ENCODE measurements at regions not wholly inside any gene's neighbourhood (a gene's known extent, or its start where the extent isn't known, plus 50 kb on each side); places are given as distances from the start of the nearest gene placed in this dataset.
A peak's percentile ranks its signal among the peaks of the same experiment; 100 is the strongest.

DNA sequence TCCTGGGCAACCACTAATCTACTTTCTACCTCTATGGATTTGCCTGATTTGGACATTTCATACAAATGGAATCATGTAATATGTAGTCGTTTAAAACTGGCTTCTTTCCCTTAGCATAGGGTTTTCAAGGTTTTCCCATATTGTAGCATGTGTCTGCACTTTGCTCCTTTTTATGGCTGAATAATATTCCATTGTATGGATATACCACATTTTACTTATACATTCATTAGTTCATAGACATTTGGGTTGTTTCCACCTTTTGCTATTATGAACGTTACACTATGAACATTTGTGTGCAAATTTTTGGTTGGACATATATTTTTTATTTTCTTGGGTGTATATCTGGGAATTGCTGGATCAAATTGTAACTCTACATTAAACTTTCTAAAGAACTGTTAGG is 600.4 kb upstream of the NOX3 start:
- DNase-seq (ENCODE audit: low spot score) = no peak

DNA sequence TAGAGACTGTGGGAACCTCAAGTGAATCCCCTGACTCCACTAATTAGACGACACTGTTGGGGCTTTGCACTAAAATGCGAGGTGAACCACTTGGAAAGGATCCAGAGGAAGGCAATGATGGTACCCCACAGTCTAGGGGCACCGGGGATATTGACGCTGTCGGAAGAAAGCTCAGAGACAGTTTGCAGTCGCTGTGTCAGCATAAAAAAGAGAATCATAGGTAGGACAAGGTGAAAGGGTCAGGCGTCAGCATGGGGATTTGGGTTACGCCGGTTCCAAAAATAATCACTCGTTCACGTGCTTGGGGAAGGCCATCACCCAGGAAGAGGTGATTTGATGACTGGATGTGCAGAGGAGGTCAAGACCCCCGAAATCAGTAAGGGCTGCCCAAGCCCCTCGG is 598.0 kb upstream of the NOX3 start:
- DNase-seq (ENCODE audit: low spot score) = no peak

DNA sequence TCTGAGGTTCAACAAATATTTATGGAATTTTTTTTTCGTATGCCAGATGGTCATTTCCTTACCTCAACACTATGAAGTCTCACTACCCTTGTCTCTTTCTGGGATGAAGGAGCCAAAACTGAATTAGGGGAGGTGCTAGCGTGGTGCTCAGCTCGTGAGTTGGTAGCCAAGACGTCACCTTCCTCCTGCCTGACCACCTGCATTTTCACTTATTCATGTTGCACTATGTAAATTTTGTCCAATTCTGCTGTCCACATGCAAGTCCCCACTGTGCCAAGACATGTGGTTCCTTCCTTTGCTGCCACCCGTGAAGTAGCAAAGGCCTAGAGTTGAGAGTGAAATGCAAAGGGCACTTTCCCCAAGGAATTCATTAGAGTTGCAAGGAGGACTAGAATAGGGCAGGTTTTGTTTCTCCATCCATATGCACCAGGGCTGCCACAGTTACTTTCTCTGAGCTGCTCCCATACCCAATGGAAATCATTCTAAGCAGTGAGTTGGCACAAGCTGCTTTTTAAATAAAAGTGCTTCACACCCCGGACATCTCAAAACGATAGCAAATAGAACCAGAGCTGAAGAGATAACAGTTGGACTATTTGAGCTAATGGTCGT is 591.3 kb upstream of the NOX3 start:
- DNase-seq (ENCODE audit: low spot score) = no peak

- DNase-seq (ENCODE audit: low spot score) = no peak
Observed at GRCh38 chr6:156046268-156046665, 590.6 kb upstream of the NOX3 start.

- DNase-seq (ENCODE audit: low spot score) = no peak
Observed at GRCh38 chr6:156045401-156046267, 590.0 kb upstream of the NOX3 start.

DNA sequence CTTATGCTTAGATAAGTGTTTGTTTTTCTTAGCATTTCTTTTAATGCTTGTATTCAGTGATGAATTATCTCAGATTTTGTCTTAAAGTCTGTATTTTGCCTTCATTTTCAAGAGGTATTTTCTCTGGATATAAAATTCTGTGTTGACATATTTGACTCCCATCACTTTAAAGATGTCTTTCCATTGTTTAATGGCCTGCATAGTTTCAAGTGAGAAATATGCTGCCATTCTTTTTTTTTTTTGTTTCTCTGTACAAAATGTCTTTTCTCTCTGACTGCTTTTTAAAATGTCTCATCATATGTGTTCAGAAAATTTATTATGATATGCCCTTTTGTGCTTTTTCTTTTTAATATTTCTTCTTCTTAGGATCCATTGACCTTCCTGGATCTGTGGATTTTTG is 578.0 kb upstream of the NOX3 start:
- DNase-seq (ENCODE audit: low spot score) = no peak

- no peak for DNase-seq (ENCODE audit: low spot score)
Observed at GRCh38 chr6:156031516-156031915, 575.9 kb upstream of the NOX3 start.

GRCh38 chr6:156030053-156030452 is 574.4 kb upstream of the NOX3 start:
- no peak for DNase-seq (ENCODE audit: low spot score)

GRCh38 chr6:156029286-156029985 is 573.8 kb upstream of the NOX3 start:
- no peak for DNase-seq (ENCODE audit: low spot score)

- DNase-seq (ENCODE audit: low spot score) = peak; percentile 11
Observed at GRCh38 chr6:156028335-156029131, 572.9 kb upstream of the NOX3 start.

DNA sequence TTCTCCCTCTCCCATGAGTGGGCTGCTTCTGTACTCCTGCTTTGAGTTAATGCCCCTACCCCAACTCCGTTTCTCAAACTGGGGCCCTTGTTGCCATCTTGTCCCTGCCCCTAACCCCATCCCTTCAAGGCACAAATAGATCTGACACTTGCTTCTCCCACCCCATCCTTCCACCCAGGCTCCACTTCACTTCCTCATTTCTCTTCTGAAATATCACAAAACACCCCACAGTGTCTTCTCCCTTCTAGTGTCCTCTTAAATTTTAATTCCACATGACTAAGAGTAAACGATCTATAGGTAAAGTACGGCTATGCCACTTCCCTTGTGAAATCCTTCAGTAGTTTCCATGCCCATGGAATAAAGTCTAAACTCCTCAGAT is 571.6 kb upstream of the NOX3 start:
- DNase-seq (ENCODE audit: low spot score) = no peak

- no peak for DNase-seq (ENCODE audit: low spot score)
Observed at GRCh38 chr6:156026486-156027247, 571.0 kb upstream of the NOX3 start.

DNA sequence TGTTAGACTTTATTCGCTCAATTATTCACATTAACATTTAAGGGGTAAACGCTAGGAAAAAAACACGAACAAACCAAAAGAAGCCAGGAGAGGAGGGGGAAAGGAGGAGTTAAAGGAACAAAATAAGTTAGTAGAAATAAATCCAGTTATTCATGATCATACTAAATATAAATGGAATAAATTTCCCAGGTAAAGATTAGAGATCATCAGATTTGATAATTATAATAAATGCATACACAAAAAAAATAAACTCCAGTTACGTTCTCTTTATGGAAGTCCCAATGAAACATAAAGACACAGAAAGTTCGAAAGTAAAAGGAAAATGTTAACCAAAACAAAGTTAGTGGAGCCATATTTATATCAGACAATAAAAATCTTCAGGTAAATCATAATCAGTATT is 568.7 kb upstream of the NOX3 start:
- DNase-seq (ENCODE audit: low spot score) = no peak

- no peak for DNase-seq (ENCODE audit: low spot score)
Observed at GRCh38 chr6:156021746-156022396, 566.2 kb upstream of the NOX3 start.

- no peak for DNase-seq (ENCODE audit: low spot score)
Observed at GRCh38 chr6:156017838-156018237, 562.2 kb upstream of the NOX3 start.

GRCh38 chr6:156016186-156016976 is 560.7 kb upstream of the NOX3 start:
- DNase-seq (ENCODE audit: low spot score) = no peak

GRCh38 chr6:156013155-156013554 is 557.5 kb upstream of the NOX3 start:
- no peak for DNase-seq (ENCODE audit: low spot score)

GRCh38 chr6:156009656-156010055 is 554.0 kb upstream of the NOX3 start:
- no peak for DNase-seq (ENCODE audit: low spot score)

DNA sequence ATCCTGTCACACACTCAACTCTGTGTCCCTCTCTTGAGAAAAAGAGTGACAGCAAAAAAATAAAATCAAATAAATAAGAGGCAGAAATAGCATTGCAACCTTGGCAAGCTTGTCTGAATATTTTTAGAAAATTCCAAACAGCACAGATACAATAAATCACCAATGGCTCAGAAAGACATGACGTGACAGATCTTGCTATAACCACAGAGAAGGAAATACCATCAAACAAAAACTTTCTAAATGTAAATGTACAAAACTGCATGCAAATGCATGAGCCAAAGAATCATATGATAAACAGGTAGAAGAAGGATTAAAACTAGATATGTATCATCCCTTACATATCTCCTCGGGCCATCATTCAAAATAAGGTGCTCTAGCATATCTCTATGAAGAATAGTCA is 549.2 kb upstream of the NOX3 start:
- no peak for DNase-seq (ENCODE audit: low spot score)

- DNase-seq (ENCODE audit: low spot score) = no peak
Observed at GRCh38 chr6:155996151-155996550, 540.5 kb upstream of the NOX3 start.

Measured in Ammon's horn (tissue), 1 donor.